GM12878 (cell line): ENCODE measurements at regions not wholly inside any gene's neighbourhood (a gene's known extent, or its start where the extent isn't known, plus 50 kb on each side); places are given as distances from the start of the nearest gene placed in this dataset.

Source experiments
- ATAC-seq: fragments of 200-7000 bp; cut with Tn5 transposase; 3 replicates; pipeline ENCODE4 v1.9.1; 2020; ENCODE audit warnings: mild to moderate bottlenecking, moderate library complexity
- BruUV-seq: library from RNA; stranded (reverse); fragments of 400-500 nt; replicated peaks from 2 replicates; lab custom pipeline; 2021; lab: Mats Ljungman, UMichigan
- CTCF ChIA-PET: fragments of 300-600 bp; sonication (Branson Sonifier 250); formaldehyde crosslinking; extraction: SDS; loops from one replicate; lab custom pipeline; 2021; ENCODE audit warnings: inconsistent platforms; lab: Yijun Ruan, JAX
- POLR2A ChIA-PET: fragments of 350-600 bp; formaldehyde crosslinking; extraction: SDS; loops from one replicate; lab custom pipeline; 2021; ENCODE audit warnings: inconsistent platforms; lab: Charles Lee
- RAD21 ChIA-PET: fragments of 300-600 bp; sonication (Branson Sonifier 250); formaldehyde crosslinking; loops from one replicate; lab custom pipeline; 2023; ENCODE audit warnings: antibody characterized with exemption; ENCODE audit not compliant: unreplicated experiment; lab: Charles Lee
- SMC1A ChIA-PET: fragments of 300-600 bp; sonication (Branson Sonifier 250); formaldehyde crosslinking; loops from one replicate; lab custom pipeline; 2023; ENCODE audit not compliant: unreplicated experiment, uncharacterized antibody; lab: Charles Lee
- DNase-seq: peaks from one replicate; pipeline ENCODE4 v3.0.0-alpha.2; 2011; ENCODE audit warnings: low read depth, low spot score
- FAIRE-seq: peaks from 3 replicates; lab custom pipeline; 2011; peaks lifted over from hg19 to GRCh38; lab: Jason Lieb, UNC
- H2AFZ ChIP-seq: 2 replicates; pipeline ENCODE4 v1.6.0; 2011; ENCODE audit warnings: low read depth, low read length, control low read depth; ENCODE audit not compliant: control insufficient read depth
- H3K27ac ChIP-seq: 2 replicates; pipeline ENCODE4 v1.5.1; 2011; ENCODE audit warnings: control low read depth; ENCODE audit not compliant: control insufficient read depth, insufficient read depth
- H3K27me3 ChIP-seq, 2 experiments: replicated peaks in 1 of 2; 2 replicates each; pipeline versions ENCODE4 v1.6.0 to v1.6.1; 2011; ENCODE audit warnings: low read length in 1 of 2; ENCODE audit not compliant: control insufficient read depth in 2 of 2, insufficient read depth in 2 of 2
- H3K36me3 ChIP-seq, 2 experiments: 2 replicates each; pipeline ENCODE4 v1.5.1; 2011; ENCODE audit warnings: low read length in 1 of 2; ENCODE audit not compliant: control insufficient read depth in 2 of 2, insufficient read depth in 2 of 2
- H3K4me1 ChIP-seq: 2 replicates; pipeline ENCODE4 v1.6.1; 2011; ENCODE audit warnings: mild to moderate bottlenecking, low read length, moderate library complexity, mixed read lengths; ENCODE audit not compliant: control insufficient read depth, insufficient read depth
- H3K4me2 ChIP-seq: 2 replicates; pipeline ENCODE4 v1.6.0; 2011; ENCODE audit warnings: control low read depth; ENCODE audit not compliant: control insufficient read depth, insufficient read depth
- H3K4me3 ChIP-seq: fragments of 200-600 bp; sonication (generic); 2 replicates; pipeline ENCODE4 v1.5.1; 2016
- H3K79me2 ChIP-seq: 2 replicates; pipeline ENCODE4 v1.6.0; 2011; ENCODE audit warnings: low read length; ENCODE audit not compliant: control insufficient read depth, insufficient read depth
- H3K9ac ChIP-seq: 2 replicates; pipeline ENCODE4 v1.8.0; 2011; ENCODE audit warnings: low read length, control low read depth, mixed read lengths; ENCODE audit not compliant: control insufficient read depth, insufficient read depth
- H3K9me3 ChIP-seq: replicated peaks from 3 replicates; pipeline ENCODE4 v1.5.1; 2011; ENCODE audit warnings: mild to moderate bottlenecking, low read length; ENCODE audit not compliant: control insufficient read depth, insufficient read depth
- H4K20me1 ChIP-seq: 2 replicates; pipeline ENCODE4 v1.6.0; 2011; ENCODE audit not compliant: control insufficient read depth, insufficient read depth
- CBX5 ChIP-seq: sonication (generic); IDR thresholded peaks from 2 replicates; pipeline ENCODE4 v1.6.1; 2016; ENCODE audit warnings: low read depth, moderate library complexity, mild to moderate bottlenecking, inconsistent platforms
- FOXK2 ChIP-seq: fragments of 450-650 bp; IDR thresholded peaks from 2 replicates; pipeline ENCODE4 v1.6.1; 2017; ENCODE audit warnings: mild to moderate bottlenecking, moderate library complexity
- MEF2B ChIP-seq: fragments of 450-650 bp; IDR thresholded peaks from 2 replicates; pipeline ENCODE4 v1.6.1; 2018; ENCODE audit warnings: mild to moderate bottlenecking, moderate library complexity; ENCODE audit not compliant: partially characterized antibody, poor library complexity, severe bottlenecking
- PAX5 ChIP-seq: IDR thresholded peaks from 2 replicates; pipeline ENCODE4 v1.6.1; 2011; ENCODE audit warnings: low read depth, low read length, borderline replicate concordance
- RAD51 ChIP-seq: fragments of 450-650 bp; IDR thresholded peaks from 2 replicates; pipeline ENCODE4 v1.6.1; 2016; ENCODE audit warnings: moderate library complexity, mild to moderate bottlenecking, inconsistent platforms
- TARDBP ChIP-seq: IDR thresholded peaks from 2 replicates; pipeline ENCODE4 v1.6.1; 2016; ENCODE audit warnings: borderline replicate concordance
- WGBS: methylation state at CpG from one replicate; pipeline ENCODE4 v1.1.6; 2016; ENCODE audit warnings: low lambda C conversion rate; ENCODE audit not compliant: insufficient replicate concordance, insufficient coverage; ENCODE audit errors: missing lambda C conversion rate; 5-methylcytosine and 5-hydroxymethylcytosine counted together
- in situ Hi-C: fragments of 300-500 bp; cut with MboI; formaldehyde crosslinking; loops from 9 replicates; pipeline ENCODE4 v1.14.3; 2018; ENCODE audit warnings: mixed read lengths
- intact Hi-C: fragments of 100-400 bp; cut with micrococcal nuclease; formaldehyde crosslinking; loops from one replicate; pipeline ENCODE4 v1.14.2; 2022; ENCODE audit not compliant: unreplicated experiment
- TF ChIP-seq, protein P1 (sequence below): fragments of 450-650 bp; formaldehyde crosslinking; IDR thresholded peaks from 2 replicates; pipeline ENCODE4 v1.4.0; 2020; ENCODE audit warnings: mild to moderate bottlenecking, moderate library complexity
- TF ChIP-seq, protein P2 (sequence below): IDR thresholded peaks from 2 replicates; pipeline ENCODE4 v1.6.1; 2012; ENCODE audit warnings: low read length, inconsistent platforms
- TF ChIP-seq, protein P3 (sequence below): fragments of 450-650 bp; IDR thresholded peaks from 2 replicates; pipeline ENCODE4 v1.6.1; 2017; ENCODE audit warnings: antibody characterized with exemption, mild to moderate bottlenecking, moderate library complexity

DNA sequence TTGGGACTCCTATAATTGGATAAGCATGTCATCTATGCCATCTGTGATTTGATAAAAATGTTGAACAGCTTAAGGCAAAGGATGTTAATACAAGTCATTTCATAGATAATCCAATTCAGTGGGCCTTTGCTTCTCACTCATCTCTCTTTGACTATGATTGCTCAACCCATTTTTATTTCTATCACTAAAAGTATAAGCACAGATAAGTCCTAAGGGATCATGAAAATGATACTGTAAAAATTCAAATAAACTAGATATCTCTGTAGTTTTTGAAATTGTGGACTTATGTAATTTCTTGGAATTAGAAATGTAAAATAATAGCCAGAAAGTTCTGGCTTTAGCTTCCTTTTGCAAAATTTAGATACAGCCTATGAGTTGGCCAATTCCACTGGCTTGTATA is 440.3 kb downstream of the POM121L12 start:
- no peak overlapping the region for H3K4me3 ChIP-seq
- no peak overlapping the region for H3K4me2 ChIP-seq
- H3K27me3 ChIP-seq, result no peaks in the 10 kb centered on the region
- no peak overlapping the region for H3K9ac ChIP-seq
- no TSS peak for BruUV-seq
- TF ChIP-seq, protein P1, sequence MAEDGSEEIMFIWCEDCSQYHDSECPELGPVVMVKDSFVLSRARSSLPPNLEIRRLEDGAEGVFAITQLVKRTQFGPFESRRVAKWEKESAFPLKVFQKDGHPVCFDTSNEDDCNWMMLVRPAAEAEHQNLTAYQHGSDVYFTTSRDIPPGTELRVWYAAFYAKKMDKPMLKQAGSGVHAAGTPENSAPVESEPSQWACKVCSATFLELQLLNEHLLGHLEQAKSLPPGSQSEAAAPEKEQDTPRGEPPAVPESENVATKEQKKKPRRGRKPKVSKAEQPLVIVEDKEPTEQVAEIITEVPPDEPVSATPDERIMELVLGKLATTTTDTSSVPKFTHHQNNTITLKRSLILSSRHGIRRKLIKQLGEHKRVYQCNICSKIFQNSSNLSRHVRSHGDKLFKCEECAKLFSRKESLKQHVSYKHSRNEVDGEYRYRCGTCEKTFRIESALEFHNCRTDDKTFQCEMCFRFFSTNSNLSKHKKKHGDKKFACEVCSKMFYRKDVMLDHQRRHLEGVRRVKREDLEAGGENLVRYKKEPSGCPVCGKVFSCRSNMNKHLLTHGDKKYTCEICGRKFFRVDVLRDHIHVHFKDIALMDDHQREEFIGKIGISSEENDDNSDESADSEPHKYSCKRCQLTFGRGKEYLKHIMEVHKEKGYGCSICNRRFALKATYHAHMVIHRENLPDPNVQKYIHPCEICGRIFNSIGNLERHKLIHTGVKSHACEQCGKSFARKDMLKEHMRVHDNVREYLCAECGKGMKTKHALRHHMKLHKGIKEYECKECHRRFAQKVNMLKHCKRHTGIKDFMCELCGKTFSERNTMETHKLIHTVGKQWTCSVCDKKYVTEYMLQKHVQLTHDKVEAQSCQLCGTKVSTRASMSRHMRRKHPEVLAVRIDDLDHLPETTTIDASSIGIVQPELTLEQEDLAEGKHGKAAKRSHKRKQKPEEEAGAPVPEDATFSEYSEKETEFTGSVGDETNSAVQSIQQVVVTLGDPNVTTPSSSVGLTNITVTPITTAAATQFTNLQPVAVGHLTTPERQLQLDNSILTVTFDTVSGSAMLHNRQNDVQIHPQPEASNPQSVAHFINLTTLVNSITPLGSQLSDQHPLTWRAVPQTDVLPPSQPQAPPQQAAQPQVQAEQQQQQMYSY (CRISPR knock-in tag), result no peak
- no peak for TF ChIP-seq RAD51
- CTCF ChIA-PET, result no interaction called here
- no peaks in the 10 kb centered on the region for H3K4me1 ChIP-seq
- DNase-seq (no peak), FAIRE-seq (no peak), ATAC-seq (no peak)
- H3K9me3 ChIP-seq, result no peaks in the 10 kb centered on the region
- no peak overlapping the region for H3K27ac ChIP-seq
- POLR2A ChIA-PET, result no interaction called here
- intact Hi-C loops (no loop called here), in situ Hi-C loops (no loop called here)
- H3K79me2 ChIP-seq, result no peaks in the 10 kb centered on the region
- SMC1A ChIA-PET, result interaction anchor here (0.7 kb wide), 1 partner anchor 1088 kb away, joined by 3 read pairs; no protein-coding TSS in a partner anchor
- no peaks in the 10 kb centered on the region for H3K36me3 ChIP-seq
- RAD21 ChIA-PET, result no interaction called here
- H2AFZ ChIP-seq, result no peak overlapping the region
- H4K20me1 ChIP-seq, result no peaks in the 10 kb centered on the region

DNA sequence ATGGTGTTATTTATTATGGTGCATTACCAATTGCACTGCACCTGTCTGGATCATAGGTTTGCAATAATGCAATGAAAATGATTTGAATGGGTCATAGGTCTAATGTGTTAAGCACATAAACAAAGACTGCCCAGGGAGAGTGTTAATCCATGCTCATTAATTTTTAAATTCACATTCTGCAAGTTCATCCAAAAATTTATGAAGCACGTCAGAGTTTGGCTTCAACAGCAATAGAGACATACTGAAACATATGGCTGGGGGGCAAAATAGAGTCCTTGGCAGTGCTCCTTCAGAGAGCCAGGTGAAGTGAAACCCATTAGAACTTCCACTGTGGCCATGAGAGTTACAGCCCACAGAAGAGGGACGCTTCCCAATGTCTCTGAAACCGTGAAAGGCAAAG is 441.1 kb downstream of the POM121L12 start:
- ChIA-PET POLR2A (no interaction called here), RAD21 (no interaction called here), CTCF (no interaction called here), SMC1A (interaction anchor here (0.7 kb wide), 1 partner anchor 1087 kb away, joined by 3 read pairs; no protein-coding TSS in a partner anchor)
- Histone ChIP-seq H3K4me3 (no peak overlapping the region), H3K36me3 (no peaks in the 10 kb centered on the region), H3K4me1 (no peaks in the 10 kb centered on the region), H3K27ac (no peak overlapping the region), H3K9ac (no peak overlapping the region), H3K27me3 (no peaks in the 10 kb centered on the region), H3K79me2 (no peaks in the 10 kb centered on the region), H2AFZ (no peak overlapping the region), H3K9me3 (no peaks in the 10 kb centered on the region), H3K4me2 (no peak overlapping the region), H4K20me1 (no peaks in the 10 kb centered on the region)
- BruUV-seq, result no TSS peak
- no peak for FAIRE-seq
- ATAC-seq, result no peak
- 19% methylated on average over 3 of the region's 3 CpGs for WGBS
- in situ Hi-C loops (no loop called here), intact Hi-C loops (no loop called here)
- no peak for DNase-seq
- no peak for TF ChIP-seq TARDBP
- no peak for TF ChIP-seq CBX5
- TF ChIP-seq, protein P2, sequence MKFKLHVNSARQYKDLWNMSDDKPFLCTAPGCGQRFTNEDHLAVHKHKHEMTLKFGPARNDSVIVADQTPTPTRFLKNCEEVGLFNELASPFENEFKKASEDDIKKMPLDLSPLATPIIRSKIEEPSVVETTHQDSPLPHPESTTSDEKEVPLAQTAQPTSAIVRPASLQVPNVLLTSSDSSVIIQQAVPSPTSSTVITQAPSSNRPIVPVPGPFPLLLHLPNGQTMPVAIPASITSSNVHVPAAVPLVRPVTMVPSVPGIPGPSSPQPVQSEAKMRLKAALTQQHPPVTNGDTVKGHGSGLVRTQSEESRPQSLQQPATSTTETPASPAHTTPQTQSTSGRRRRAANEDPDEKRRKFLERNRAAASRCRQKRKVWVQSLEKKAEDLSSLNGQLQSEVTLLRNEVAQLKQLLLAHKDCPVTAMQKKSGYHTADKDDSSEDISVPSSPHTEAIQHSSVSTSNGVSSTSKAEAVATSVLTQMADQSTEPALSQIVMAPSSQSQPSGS, result no peak
- no peak for TF ChIP-seq FOXK2
- no peak for TF ChIP-seq PAX5
- TF ChIP-seq, protein P3, sequence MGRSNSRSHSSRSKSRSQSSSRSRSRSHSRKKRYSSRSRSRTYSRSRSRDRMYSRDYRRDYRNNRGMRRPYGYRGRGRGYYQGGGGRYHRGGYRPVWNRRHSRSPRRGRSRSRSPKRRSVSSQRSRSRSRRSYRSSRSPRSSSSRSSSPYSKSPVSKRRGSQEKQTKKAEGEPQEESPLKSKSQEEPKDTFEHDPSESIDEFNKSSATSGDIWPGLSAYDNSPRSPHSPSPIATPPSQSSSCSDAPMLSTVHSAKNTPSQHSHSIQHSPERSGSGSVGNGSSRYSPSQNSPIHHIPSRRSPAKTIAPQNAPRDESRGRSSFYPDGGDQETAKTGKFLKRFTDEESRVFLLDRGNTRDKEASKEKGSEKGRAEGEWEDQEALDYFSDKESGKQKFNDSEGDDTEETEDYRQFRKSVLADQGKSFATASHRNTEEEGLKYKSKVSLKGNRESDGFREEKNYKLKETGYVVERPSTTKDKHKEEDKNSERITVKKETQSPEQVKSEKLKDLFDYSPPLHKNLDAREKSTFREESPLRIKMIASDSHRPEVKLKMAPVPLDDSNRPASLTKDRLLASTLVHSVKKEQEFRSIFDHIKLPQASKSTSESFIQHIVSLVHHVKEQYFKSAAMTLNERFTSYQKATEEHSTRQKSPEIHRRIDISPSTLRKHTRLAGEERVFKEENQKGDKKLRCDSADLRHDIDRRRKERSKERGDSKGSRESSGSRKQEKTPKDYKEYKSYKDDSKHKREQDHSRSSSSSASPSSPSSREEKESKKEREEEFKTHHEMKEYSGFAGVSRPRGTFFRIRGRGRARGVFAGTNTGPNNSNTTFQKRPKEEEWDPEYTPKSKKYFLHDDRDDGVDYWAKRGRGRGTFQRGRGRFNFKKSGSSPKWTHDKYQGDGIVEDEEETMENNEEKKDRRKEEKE, result no peak
- TF ChIP-seq MEF2B, result no peak
